Activated T-cell treated with anti-CD3 and anti-CD28 coated beads, Interleukin-2, amount 50 U/mL, for 48 hours (primary cell): ENCODE measurements at regions not wholly inside any gene's neighbourhood (a gene's known extent, or its start where the extent isn't known, plus 50 kb on each side); places are given as distances from the start of the nearest gene placed in this dataset.

Experiments used
- DNase-seq, 2 experiments: peaks; one replicate each; pipeline ENCODE4 v3.0.0-alpha.2; 2020

GRCh38 chr1:239322369-239322768, 64.0 kb upstream of the CHRM3 start:
- no peak for DNase-seq

- no peak for DNase-seq
These were observed 64.5 kb upstream of the CHRM3 start for GRCh38 chr1:239321877-239322276.

GRCh38 chr1:239317948-239318347, 68.4 kb upstream of the CHRM3 start:
- no peak for DNase-seq

GRCh38 chr1:239315631-239316217, 70.6 kb upstream of the CHRM3 start:
- DNase-seq: no peak

GRCh38 chr1:239311331-239311730, 75.0 kb upstream of the CHRM3 start:
- DNase-seq: no peak

- DNase-seq: peak; percentile 36 to 49
These were observed 77.6 kb upstream of the CHRM3 start for GRCh38 chr1:239308701-239309333.

- no peak for DNase-seq
These were observed 78.5 kb upstream of the CHRM3 start for GRCh38 chr1:239307886-239308285.

- DNase-seq: no peak
These were observed 79.9 kb upstream of the CHRM3 start for GRCh38 chr1:239306426-239306825.

GRCh38 chr1:239303289-239303688, 83.1 kb upstream of the CHRM3 start:
- no peak for DNase-seq

- DNase-seq: no peak
These were observed 83.7 kb upstream of the CHRM3 start for GRCh38 chr1:239302696-239303095.

GRCh38 chr1:239301251-239301650, 85.1 kb upstream of the CHRM3 start:
- no peak for DNase-seq

GRCh38 chr1:239297910-239298309, 88.5 kb upstream of the CHRM3 start:
- DNase-seq: no peak

GRCh38 chr1:239293350-239294110, 92.8 kb upstream of the CHRM3 start:
- DNase-seq: no peak

- DNase-seq: no peak
These were observed 97.4 kb upstream of the CHRM3 start for GRCh38 chr1:239288820-239289554.

- no peak for DNase-seq
These were observed 99.1 kb upstream of the CHRM3 start for GRCh38 chr1:239287296-239287695.

GRCh38 chr1:239283216-239283615, 103.2 kb upstream of the CHRM3 start:
- no peak for DNase-seq

GRCh38 chr1:239282411-239282810, 104.0 kb upstream of the CHRM3 start:
- DNase-seq: no peak

GRCh38 chr1:239276051-239276450, 110.3 kb upstream of the CHRM3 start:
- no peak for DNase-seq

- no peak for DNase-seq
These were observed 112.0 kb upstream of the CHRM3 start for GRCh38 chr1:239274242-239274830.

GRCh38 chr1:239270509-239270908, 115.9 kb upstream of the CHRM3 start:
- no peak for DNase-seq

- DNase-seq: no peak
These were observed 116.7 kb upstream of the CHRM3 start for GRCh38 chr1:239269706-239270105.

GRCh38 chr1:239268941-239269340, 117.4 kb upstream of the CHRM3 start:
- DNase-seq: no peak

GRCh38 chr1:239268007-239268406, 118.4 kb upstream of the CHRM3 start:
- DNase-seq: no peak
